ENCODE measurements at regions not wholly inside any gene's neighbourhood (a gene's known extent, or its start where the extent isn't known, plus 50 kb on each side); places are given as distances from the start of the nearest gene placed in this dataset.

- H3K9ac ChIP-seq, result no peak overlapping the region
- TF ChIP-seq CTCF (conservative IDR thresholded peaks at IDR 0.05; ENCODE audit: low read depth, low read length), result no peak
- no peak overlapping the region for H3K4me2 ChIP-seq
- H3K36me3 ChIP-seq (ENCODE audit: insufficient read depth), result no peaks in the 10 kb centered on the region
- no peaks in the 10 kb centered on the region for H4K20me1 ChIP-seq (ENCODE audit: insufficient read depth)
- no peak overlapping the region for H3K27ac ChIP-seq
- no peaks in the 10 kb centered on the region for H3K79me2 ChIP-seq (ENCODE audit: insufficient read depth, low read depth)
- H2AFZ ChIP-seq (ENCODE audit: low read depth), result no peak overlapping the region
- H3K4me3 ChIP-seq (IDR thresholded peaks at IDR 0.05; ENCODE audit: insufficient read depth, low read depth, low read length), result no peak overlapping the region
- H3K4me1 ChIP-seq (ENCODE audit: low read depth, poor library complexity, severe bottlenecking), result no peaks in the 10 kb centered on the region
- no peaks in the 10 kb centered on the region for H3K27me3 ChIP-seq (ENCODE audit: insufficient read depth, low read depth)
These were observed 1018.8 kb upstream of the HS3ST1 start for GRCh38 chr4:12447451-12447850.

- Histone ChIP-seq H3K4me2 (no peak overlapping the region), H3K27ac (no peak overlapping the region), H4K20me1 (ENCODE audit: insufficient read depth) (no peaks in the 10 kb centered on the region), H3K4me3 (IDR thresholded peaks at IDR 0.05; ENCODE audit: insufficient read depth, low read depth, low read length) (no peak overlapping the region), H3K27me3 (ENCODE audit: insufficient read depth, low read depth) (no peaks in the 10 kb centered on the region), H3K9ac (no peak overlapping the region), H3K4me1 (ENCODE audit: low read depth, poor library complexity, severe bottlenecking) (no peaks in the 10 kb centered on the region), H3K36me3 (ENCODE audit: insufficient read depth) (no peaks in the 10 kb centered on the region), H3K79me2 (ENCODE audit: insufficient read depth, low read depth) (no peaks in the 10 kb centered on the region), H2AFZ (ENCODE audit: low read depth) (no peak overlapping the region)
- TF ChIP-seq CTCF (conservative IDR thresholded peaks at IDR 0.05; ENCODE audit: low read depth, low read length), result no peak
These were observed 1018.0 kb upstream of the HS3ST1 start for GRCh38 chr4:12446657-12447185.

GRCh38 chr4:12446256-12446655 is 1017.6 kb upstream of the HS3ST1 start:
- H2AFZ ChIP-seq (ENCODE audit: low read depth), result no peak overlapping the region
- no peaks in the 10 kb centered on the region for H3K79me2 ChIP-seq (ENCODE audit: insufficient read depth, low read depth)
- no peak overlapping the region for H3K4me2 ChIP-seq
- no peak overlapping the region for H3K9ac ChIP-seq
- TF ChIP-seq CTCF (conservative IDR thresholded peaks at IDR 0.05; ENCODE audit: low read depth, low read length), result no peak
- H3K36me3 ChIP-seq (ENCODE audit: insufficient read depth), result no peaks in the 10 kb centered on the region
- H3K4me3 ChIP-seq (IDR thresholded peaks at IDR 0.05; ENCODE audit: insufficient read depth, low read depth, low read length), result no peak overlapping the region
- H3K4me1 ChIP-seq (ENCODE audit: low read depth, poor library complexity, severe bottlenecking), result no peaks in the 10 kb centered on the region
- H3K27me3 ChIP-seq (ENCODE audit: insufficient read depth, low read depth), result no peaks in the 10 kb centered on the region
- H4K20me1 ChIP-seq (ENCODE audit: insufficient read depth), result no peaks in the 10 kb centered on the region
- no peak overlapping the region for H3K27ac ChIP-seq

GRCh38 chr4:12445711-12446235 is 1017.1 kb upstream of the HS3ST1 start:
- no peak overlapping the region for H3K4me2 ChIP-seq
- H3K79me2 ChIP-seq (ENCODE audit: insufficient read depth, low read depth), result no peaks in the 10 kb centered on the region
- no peak overlapping the region for H3K9ac ChIP-seq
- no peak for TF ChIP-seq CTCF (conservative IDR thresholded peaks at IDR 0.05; ENCODE audit: low read depth, low read length)
- H2AFZ ChIP-seq (ENCODE audit: low read depth), result no peak overlapping the region
- no peaks in the 10 kb centered on the region for H3K27me3 ChIP-seq (ENCODE audit: insufficient read depth, low read depth)
- no peaks in the 10 kb centered on the region for H3K4me1 ChIP-seq (ENCODE audit: low read depth, poor library complexity, severe bottlenecking)
- H4K20me1 ChIP-seq (ENCODE audit: insufficient read depth), result no peaks in the 10 kb centered on the region
- H3K36me3 ChIP-seq (ENCODE audit: insufficient read depth), result no peaks in the 10 kb centered on the region
- no peak overlapping the region for H3K4me3 ChIP-seq (IDR thresholded peaks at IDR 0.05; ENCODE audit: insufficient read depth, low read depth, low read length)
- no peak overlapping the region for H3K27ac ChIP-seq

Data from KMS-11 (cell line).